HepG2 (cell line): ENCODE measurements at regions not wholly inside any gene's neighbourhood (a gene's known extent, or its start where the extent isn't known, plus 50 kb on each side); places are given as distances from the start of the nearest gene placed in this dataset.

ENCODE experiments used
- BORCS8-MEF2B ChIP-seq: sonication (generic); formaldehyde crosslinking; IDR thresholded peaks from 2 replicates; pipeline ENCODE4 v1.8.0; 2022; ENCODE audit warnings: mild to moderate bottlenecking, missing genetic modification reagents
- CENPX ChIP-seq: sonication (generic); formaldehyde crosslinking; IDR thresholded peaks from 2 replicates; pipeline ENCODE4 v1.9.0; 2021; ENCODE audit warnings: mild to moderate bottlenecking, missing genetic modification reagents, moderate library complexity
- ETV6 ChIP-seq: sonication (generic); formaldehyde crosslinking; conservative IDR thresholded peaks from 2 replicates; pipeline ENCODE4 v1.4.0; 2020; ENCODE audit warnings: missing genetic modification reagents
- MTF2 ChIP-seq: sonication (generic); formaldehyde crosslinking; IDR thresholded peaks from 2 replicates; pipeline ENCODE4 v1.5.0; 2020; ENCODE audit warnings: missing genetic modification reagents, borderline replicate concordance
- NCOA2 ChIP-seq: sonication (generic); formaldehyde crosslinking; IDR thresholded peaks from 2 replicates; pipeline ENCODE4 v1.8.0; 2022; ENCODE audit warnings: inconsistent platforms
- PHF8 ChIP-seq: sonication (generic); formaldehyde crosslinking; IDR thresholded peaks from 2 replicates; pipeline ENCODE4 v1.5.0; 2020; ENCODE audit warnings: missing genetic modification reagents
- RELA ChIP-seq: sonication (generic); formaldehyde crosslinking; IDR thresholded peaks from 2 replicates; pipeline ENCODE4 v1.4.0; 2020; ENCODE audit warnings: missing genetic modification reagents
- RXRB ChIP-seq: IDR thresholded peaks from 2 replicates; pipeline ENCODE4 v1.6.1; 2016; ENCODE audit warnings: borderline replicate concordance, missing genetic modification reagents, missing compliant biosample characterization
- ZBTB7B ChIP-seq: sonication (generic); formaldehyde crosslinking; IDR thresholded peaks from 2 replicates; pipeline ENCODE4 v1.4.0; 2020; ENCODE audit warnings: missing genetic modification reagents
- ZNF121 ChIP-seq: sonication (generic); formaldehyde crosslinking; IDR thresholded peaks from 2 replicates; pipeline ENCODE4 v1.5.0; 2020; ENCODE audit warnings: mild to moderate bottlenecking, missing genetic modification reagents
- ZSCAN25 ChIP-seq: sonication (generic); formaldehyde crosslinking; IDR thresholded peaks from 2 replicates; pipeline ENCODE4 v1.8.0; 2022; ENCODE audit warnings: mild to moderate bottlenecking, missing genetic modification reagents
- TF ChIP-seq, protein P1 (sequence below): IDR thresholded peaks from 2 replicates; pipeline ENCODE4 v1.6.1; 2012; ENCODE audit warnings: low read length, improper control_type of control experiment
- TF ChIP-seq, protein P2 (sequence below): sonication (generic); formaldehyde crosslinking; IDR thresholded peaks from 2 replicates; pipeline ENCODE4 v1.4.0; 2020; ENCODE audit warnings: missing genetic modification reagents
- TF ChIP-seq, protein P3 (sequence below): sonication (generic); formaldehyde crosslinking; IDR thresholded peaks from 2 replicates; pipeline ENCODE4 v1.5.0; 2020; ENCODE audit warnings: mild to moderate bottlenecking, missing genetic modification reagents, moderate library complexity
- TF ChIP-seq, protein P4 (sequence below): sonication (generic); formaldehyde crosslinking; IDR thresholded peaks from 2 replicates; pipeline ENCODE4 v1.4.0; 2020; ENCODE audit warnings: missing genetic modification reagents, borderline replicate concordance
- TF ChIP-seq, protein P5 (sequence below): sonication (generic); formaldehyde crosslinking; conservative IDR thresholded peaks from 2 replicates; pipeline ENCODE4 v1.4.0; 2020; ENCODE audit warnings: missing genetic modification reagents

DNA sequence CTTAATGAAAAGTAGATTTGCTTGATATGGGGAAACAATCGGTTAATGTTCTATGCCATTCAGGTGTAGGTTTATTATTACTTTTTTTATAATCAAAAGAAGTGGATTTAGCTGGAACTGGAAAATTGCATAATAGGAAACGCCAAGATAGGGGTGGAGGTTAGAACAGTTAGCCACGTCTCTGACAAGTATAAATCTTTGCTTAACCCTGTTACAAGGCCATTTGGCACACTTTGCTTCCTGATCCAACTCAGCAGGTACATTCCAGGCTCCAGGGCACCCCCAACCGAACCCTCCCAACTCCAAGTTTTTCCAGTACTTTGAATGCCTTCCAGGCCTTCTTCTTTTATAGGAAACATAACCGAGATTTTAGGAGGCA lies 50.6 kb upstream of the ACSL4 start (continued):
- TF ChIP-seq, protein P1, sequence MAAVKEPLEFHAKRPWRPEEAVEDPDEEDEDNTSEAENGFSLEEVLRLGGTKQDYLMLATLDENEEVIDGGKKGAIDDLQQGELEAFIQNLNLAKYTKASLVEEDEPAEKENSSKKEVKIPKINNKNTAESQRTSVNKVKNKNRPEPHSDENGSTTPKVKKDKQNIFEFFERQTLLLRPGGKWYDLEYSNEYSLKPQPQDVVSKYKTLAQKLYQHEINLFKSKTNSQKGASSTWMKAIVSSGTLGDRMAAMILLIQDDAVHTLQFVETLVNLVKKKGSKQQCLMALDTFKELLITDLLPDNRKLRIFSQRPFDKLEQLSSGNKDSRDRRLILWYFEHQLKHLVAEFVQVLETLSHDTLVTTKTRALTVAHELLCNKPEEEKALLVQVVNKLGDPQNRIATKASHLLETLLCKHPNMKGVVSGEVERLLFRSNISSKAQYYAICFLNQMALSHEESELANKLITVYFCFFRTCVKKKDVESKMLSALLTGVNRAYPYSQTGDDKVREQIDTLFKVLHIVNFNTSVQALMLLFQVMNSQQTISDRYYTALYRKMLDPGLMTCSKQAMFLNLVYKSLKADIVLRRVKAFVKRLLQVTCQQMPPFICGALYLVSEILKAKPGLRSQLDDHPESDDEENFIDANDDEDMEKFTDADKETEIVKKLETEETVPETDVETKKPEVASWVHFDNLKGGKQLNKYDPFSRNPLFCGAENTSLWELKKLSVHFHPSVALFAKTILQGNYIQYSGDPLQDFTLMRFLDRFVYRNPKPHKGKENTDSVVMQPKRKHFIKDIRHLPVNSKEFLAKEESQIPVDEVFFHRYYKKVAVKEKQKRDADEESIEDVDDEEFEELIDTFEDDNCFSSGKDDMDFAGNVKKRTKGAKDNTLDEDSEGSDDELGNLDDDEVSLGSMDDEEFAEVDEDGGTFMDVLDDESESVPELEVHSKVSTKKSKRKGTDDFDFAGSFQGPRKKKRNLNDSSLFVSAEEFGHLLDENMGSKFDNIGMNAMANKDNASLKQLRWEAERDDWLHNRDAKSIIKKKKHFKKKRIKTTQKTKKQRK = no peak
- TF ChIP-seq, protein P2, sequence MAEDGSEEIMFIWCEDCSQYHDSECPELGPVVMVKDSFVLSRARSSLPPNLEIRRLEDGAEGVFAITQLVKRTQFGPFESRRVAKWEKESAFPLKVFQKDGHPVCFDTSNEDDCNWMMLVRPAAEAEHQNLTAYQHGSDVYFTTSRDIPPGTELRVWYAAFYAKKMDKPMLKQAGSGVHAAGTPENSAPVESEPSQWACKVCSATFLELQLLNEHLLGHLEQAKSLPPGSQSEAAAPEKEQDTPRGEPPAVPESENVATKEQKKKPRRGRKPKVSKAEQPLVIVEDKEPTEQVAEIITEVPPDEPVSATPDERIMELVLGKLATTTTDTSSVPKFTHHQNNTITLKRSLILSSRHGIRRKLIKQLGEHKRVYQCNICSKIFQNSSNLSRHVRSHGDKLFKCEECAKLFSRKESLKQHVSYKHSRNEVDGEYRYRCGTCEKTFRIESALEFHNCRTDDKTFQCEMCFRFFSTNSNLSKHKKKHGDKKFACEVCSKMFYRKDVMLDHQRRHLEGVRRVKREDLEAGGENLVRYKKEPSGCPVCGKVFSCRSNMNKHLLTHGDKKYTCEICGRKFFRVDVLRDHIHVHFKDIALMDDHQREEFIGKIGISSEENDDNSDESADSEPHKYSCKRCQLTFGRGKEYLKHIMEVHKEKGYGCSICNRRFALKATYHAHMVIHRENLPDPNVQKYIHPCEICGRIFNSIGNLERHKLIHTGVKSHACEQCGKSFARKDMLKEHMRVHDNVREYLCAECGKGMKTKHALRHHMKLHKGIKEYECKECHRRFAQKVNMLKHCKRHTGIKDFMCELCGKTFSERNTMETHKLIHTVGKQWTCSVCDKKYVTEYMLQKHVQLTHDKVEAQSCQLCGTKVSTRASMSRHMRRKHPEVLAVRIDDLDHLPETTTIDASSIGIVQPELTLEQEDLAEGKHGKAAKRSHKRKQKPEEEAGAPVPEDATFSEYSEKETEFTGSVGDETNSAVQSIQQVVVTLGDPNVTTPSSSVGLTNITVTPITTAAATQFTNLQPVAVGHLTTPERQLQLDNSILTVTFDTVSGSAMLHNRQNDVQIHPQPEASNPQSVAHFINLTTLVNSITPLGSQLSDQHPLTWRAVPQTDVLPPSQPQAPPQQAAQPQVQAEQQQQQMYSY (CRISPR knock-in tag) = peak; percentile 71
- TF ChIP-seq MTF2 (CRISPR knock-in tag) = no peak
- TF ChIP-seq, protein P3, sequence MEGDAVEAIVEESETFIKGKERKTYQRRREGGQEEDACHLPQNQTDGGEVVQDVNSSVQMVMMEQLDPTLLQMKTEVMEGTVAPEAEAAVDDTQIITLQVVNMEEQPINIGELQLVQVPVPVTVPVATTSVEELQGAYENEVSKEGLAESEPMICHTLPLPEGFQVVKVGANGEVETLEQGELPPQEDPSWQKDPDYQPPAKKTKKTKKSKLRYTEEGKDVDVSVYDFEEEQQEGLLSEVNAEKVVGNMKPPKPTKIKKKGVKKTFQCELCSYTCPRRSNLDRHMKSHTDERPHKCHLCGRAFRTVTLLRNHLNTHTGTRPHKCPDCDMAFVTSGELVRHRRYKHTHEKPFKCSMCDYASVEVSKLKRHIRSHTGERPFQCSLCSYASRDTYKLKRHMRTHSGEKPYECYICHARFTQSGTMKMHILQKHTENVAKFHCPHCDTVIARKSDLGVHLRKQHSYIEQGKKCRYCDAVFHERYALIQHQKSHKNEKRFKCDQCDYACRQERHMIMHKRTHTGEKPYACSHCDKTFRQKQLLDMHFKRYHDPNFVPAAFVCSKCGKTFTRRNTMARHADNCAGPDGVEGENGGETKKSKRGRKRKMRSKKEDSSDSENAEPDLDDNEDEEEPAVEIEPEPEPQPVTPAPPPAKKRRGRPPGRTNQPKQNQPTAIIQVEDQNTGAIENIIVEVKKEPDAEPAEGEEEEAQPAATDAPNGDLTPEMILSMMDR (CRISPR knock-in tag) = 0 out of 2 replicates have a peak, but pooled peaks have one; percentile 12
- no peak for TF ChIP-seq ETV6 (CRISPR knock-in tag)
- no peak for TF ChIP-seq PHF8 (CRISPR knock-in tag)
- TF ChIP-seq ZSCAN25 (CRISPR knock-in tag) = no peak
- peak; percentile 35; the same call in 1 of the 2 replicates for TF ChIP-seq NCOA2
- TF ChIP-seq ZNF121 = no peak
- TF ChIP-seq, protein P4, sequence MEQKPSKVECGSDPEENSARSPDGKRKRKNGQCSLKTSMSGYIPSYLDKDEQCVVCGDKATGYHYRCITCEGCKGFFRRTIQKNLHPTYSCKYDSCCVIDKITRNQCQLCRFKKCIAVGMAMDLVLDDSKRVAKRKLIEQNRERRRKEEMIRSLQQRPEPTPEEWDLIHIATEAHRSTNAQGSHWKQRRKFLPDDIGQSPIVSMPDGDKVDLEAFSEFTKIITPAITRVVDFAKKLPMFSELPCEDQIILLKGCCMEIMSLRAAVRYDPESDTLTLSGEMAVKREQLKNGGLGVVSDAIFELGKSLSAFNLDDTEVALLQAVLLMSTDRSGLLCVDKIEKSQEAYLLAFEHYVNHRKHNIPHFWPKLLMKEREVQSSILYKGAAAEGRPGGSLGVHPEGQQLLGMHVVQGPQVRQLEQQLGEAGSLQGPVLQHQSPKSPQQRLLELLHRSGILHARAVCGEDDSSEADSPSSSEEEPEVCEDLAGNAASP (CRISPR knock-in tag) = no peak
- no peak for TF ChIP-seq RELA
- TF ChIP-seq BORCS8-MEF2B (CRISPR knock-in tag) = no peak
- TF ChIP-seq ZBTB7B (CRISPR knock-in tag) = no peak
- peak; percentile 25; the same call in 1 of the 2 replicates for TF ChIP-seq RXRB (CRISPR knock-in tag)
- TF ChIP-seq, protein P5, sequence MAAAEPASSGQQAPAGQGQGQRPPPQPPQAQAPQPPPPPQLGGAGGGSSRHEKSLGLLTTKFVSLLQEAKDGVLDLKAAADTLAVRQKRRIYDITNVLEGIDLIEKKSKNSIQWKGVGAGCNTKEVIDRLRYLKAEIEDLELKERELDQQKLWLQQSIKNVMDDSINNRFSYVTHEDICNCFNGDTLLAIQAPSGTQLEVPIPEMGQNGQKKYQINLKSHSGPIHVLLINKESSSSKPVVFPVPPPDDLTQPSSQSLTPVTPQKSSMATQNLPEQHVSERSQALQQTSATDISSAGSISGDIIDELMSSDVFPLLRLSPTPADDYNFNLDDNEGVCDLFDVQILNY = no peak
- no peak for TF ChIP-seq CENPX (CRISPR knock-in tag)
